A673 (cell line): ENCODE measurements at regions not wholly inside any gene's neighbourhood (a gene's known extent, or its start where the extent isn't known, plus 50 kb on each side); places are given as distances from the start of the nearest gene placed in this dataset.

Experiments
- CTCF ChIP-seq: fragments of 300-800, 200-600 bp; sonication (generic); conservative IDR thresholded peaks from 2 replicates; pipeline ENCODE4 v1.5.1; 2017; ENCODE audit warnings: low read depth, mild to moderate bottlenecking, antibody characterized with exemption, low read length, moderate library complexity, mixed read lengths
- EZH2 ChIP-seq: fragments of 200-600 bp; sonication (generic); IDR thresholded peaks from 2 replicates; pipeline ENCODE4 v1.6.1; 2017; ENCODE audit warnings: borderline replicate concordance, low read depth, mild to moderate bottlenecking, mixed read lengths, antibody characterized with exemption, low read length; ENCODE audit not compliant: poor library complexity, severe bottlenecking

GRCh38 chr19:31415322-31415721, 66.1 kb upstream of the TSHZ3 start:
- TF ChIP-seq CTCF (no peak), EZH2 (no peak)
